Transverse colon (tissue), 4 donors: ENCODE measurements at regions not wholly inside any gene's neighbourhood (a gene's known extent, or its start where the extent isn't known, plus 50 kb on each side); places are given as distances from the start of the nearest gene placed in this dataset.

Experiments
- CTCF ChIP-seq, 5 experiments: fragments of 200-600 bp in 3 of 5; fragments of 450-650 bp in 2 of 5; sonication (generic) in 3 of 5; IDR thresholded peaks; 1 replicate in 2 of 5; 2 replicates in 3 of 5; pipeline ENCODE4 v1.5.1; 2016 to 2017; ENCODE audit warnings: antibody characterized with exemption in 5 of 5, inconsistent platforms in 3 of 5, mild to moderate bottlenecking in 2 of 5, moderate library complexity in 1 of 5
- EP300 ChIP-seq: sonication (generic); formaldehyde crosslinking; IDR thresholded peaks from one replicate; pipeline ENCODE4 v1.6.1; 2017; ENCODE audit warnings: antibody characterized with exemption, low read depth
- POLR2A ChIP-seq: fragments of 450-650 bp; IDR thresholded peaks from one replicate; pipeline ENCODE4 v1.6.1; 2016; ENCODE audit warnings: antibody characterized with exemption, mild to moderate bottlenecking, moderate library complexity
- POLR2AphosphoS5 ChIP-seq, 3 donors: sonication (generic); formaldehyde crosslinking; IDR thresholded peaks; one replicate each; pipeline ENCODE4 v1.6.1; 2016; ENCODE audit warnings: antibody characterized with exemption in 3 of 3

- no peak for TF ChIP-seq CTCF (IDR thresholded peaks at IDR 0.05)
- no peak for TF ChIP-seq POLR2A
- TF ChIP-seq POLR2AphosphoS5 (IDR thresholded peaks at IDR 0.05): no peak
- no peak for TF ChIP-seq EP300
These were observed 630.9 kb upstream of the TBL1XR1 start for GRCh38 chr3:177828208-177828565.
